ENCODE measurements at regions not wholly inside any gene's neighbourhood (a gene's known extent, or its start where the extent isn't known, plus 50 kb on each side); places are given as distances from the start of the nearest gene placed in this dataset.

DNA sequence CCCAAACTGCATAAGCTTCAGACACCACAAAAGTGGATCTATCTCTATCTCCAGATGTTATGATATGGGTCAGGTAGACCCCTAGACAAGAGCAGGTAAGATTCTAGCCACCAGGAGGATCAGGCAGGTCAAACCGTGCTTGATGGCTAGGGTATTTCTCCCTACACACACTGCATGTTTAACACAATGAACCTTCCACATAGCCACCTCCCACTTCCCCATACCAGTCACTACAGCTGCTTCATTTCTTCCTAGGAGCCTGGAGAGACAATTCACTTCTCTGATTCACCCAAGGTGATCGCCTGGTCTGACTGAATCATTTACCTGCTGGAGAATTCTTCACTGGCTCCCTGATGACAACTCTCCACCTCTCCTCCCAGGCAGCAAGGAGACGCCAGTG is 66.0 kb upstream of the MYCN start:
- no peak overlapping the region for H3K27ac ChIP-seq
- no peaks in the 10 kb centered on the region for H3K36me3 ChIP-seq
- no peak for ATAC-seq
- TF ChIP-seq POLR2AphosphoS5 (IDR thresholded peaks at IDR 0.05) (no peak), EP300 (IDR thresholded peaks at IDR 0.05) (no peak), POLR2A (IDR thresholded peaks at IDR 0.05) (no peak)
- TF ChIP-seq, protein P1, sequence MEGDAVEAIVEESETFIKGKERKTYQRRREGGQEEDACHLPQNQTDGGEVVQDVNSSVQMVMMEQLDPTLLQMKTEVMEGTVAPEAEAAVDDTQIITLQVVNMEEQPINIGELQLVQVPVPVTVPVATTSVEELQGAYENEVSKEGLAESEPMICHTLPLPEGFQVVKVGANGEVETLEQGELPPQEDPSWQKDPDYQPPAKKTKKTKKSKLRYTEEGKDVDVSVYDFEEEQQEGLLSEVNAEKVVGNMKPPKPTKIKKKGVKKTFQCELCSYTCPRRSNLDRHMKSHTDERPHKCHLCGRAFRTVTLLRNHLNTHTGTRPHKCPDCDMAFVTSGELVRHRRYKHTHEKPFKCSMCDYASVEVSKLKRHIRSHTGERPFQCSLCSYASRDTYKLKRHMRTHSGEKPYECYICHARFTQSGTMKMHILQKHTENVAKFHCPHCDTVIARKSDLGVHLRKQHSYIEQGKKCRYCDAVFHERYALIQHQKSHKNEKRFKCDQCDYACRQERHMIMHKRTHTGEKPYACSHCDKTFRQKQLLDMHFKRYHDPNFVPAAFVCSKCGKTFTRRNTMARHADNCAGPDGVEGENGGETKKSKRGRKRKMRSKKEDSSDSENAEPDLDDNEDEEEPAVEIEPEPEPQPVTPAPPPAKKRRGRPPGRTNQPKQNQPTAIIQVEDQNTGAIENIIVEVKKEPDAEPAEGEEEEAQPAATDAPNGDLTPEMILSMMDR (IDR thresholded peaks at IDR 0.05), result no peak
- no peaks in the 10 kb centered on the region for H3K27me3 ChIP-seq
- H3K4me3 ChIP-seq, result no peak overlapping the region
- H3K4me1 ChIP-seq, result no peaks in the 10 kb centered on the region
- H3K9me3 ChIP-seq, result peaks cover 0 to 9% (median 0%) of the 10 kb centered on the region in 3 donors
- WGBS, 2 donors (ENCODE audit: low coverage in 1 of 2), result 76 to 89% methylated on average over 2 to 3 of the region's 3 CpGs

DNA sequence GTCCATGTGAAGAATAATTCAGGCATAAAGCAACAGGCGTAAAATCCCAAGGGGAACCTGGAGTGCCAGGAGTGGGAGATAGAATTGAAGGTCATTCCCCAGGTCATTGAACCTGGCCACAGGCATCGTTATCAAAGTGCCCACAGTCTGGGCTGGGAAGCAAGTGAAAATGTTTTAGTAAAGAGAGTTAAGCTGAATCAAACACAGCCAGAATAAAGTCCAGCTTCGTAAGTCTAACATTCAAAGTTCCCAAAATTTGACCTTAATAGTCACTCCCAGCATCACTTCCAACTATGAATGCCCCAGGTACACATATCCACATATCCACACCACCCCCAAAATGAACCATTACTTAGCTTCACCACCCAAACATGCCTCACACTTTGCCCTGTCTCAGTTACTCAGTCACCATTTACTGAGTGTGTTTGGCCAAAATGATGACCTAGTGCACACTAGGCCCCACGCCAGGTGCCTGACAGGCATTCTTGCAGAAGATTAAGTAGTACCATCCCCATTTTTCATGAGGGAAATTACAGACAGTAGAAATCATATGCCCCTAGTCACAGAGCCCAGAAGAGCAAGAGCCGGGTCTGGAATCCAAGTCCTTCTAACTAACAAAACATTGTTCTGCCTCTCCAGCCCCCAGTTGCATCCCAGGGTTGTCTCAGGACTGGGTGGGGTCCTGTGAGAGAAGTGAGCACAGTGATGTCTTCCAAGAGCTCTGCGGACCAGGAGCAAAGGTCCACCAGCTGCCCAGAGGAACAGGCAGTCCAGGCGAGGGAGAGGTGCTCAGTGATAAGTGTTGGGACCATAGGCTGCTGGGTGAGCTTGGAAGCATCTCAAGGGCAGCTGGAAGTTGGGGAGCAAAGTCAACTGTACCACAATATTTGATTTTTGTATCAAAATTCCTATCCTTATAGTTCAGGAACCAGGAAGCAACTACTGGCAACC is 65.2 kb upstream of the MYCN start:
- Histone ChIP-seq H3K36me3 (no peaks in the 10 kb centered on the region), H3K27ac (no peak overlapping the region), H3K9me3 (peaks cover 0 to 9% (median 0%) of the 10 kb centered on the region in 3 donors), H3K4me1 (no peaks in the 10 kb centered on the region), H3K4me3 (no peak overlapping the region), H3K27me3 (no peaks in the 10 kb centered on the region)
- no peak for ATAC-seq
- TF ChIP-seq, protein P1 (IDR thresholded peaks at IDR 0.05), result no peak
- TF ChIP-seq POLR2AphosphoS5 (IDR thresholded peaks at IDR 0.05) (no peak), EP300 (IDR thresholded peaks at IDR 0.05) (no peak), POLR2A (IDR thresholded peaks at IDR 0.05) (no peak)
- 80 to 86% methylated on average over 2 to 6 of the region's 7 CpGs for WGBS, 2 donors (ENCODE audit: low coverage in 1 of 2)

DNA sequence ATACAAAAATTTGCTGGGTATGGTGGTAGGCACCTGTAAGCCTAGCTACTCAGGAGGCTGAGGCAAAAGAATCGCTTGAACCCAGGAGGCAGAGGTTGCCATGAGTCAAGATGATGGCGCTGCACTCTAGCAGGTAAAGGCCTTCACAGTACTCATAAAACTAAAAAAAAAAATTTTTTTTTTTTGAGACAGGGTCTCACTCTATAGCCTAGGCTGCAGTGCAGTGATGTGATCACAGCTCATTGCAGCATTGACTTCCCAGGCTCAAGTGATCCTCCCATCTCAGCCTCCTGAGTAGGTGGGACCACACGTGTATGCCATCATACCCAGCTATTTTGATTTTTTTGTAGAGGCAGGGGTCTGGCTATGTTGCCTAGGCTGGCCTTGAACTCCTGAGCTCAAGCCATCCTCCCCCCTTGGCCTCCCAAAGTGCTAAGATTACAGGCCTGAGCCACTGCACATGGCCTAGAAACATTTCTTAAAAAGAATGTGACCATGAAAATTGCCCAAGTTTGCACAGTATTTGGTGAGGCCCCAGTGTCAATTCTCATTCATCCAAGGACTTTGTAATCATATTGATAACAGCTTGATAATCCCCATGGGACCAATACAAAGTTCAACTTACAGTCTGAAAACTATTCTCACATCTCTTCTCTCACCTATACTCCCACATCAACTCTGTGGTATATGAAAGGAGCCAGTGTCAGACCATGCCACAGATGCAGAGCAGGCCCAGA is 64.2 kb upstream of the MYCN start:
- TF ChIP-seq, protein P1 (IDR thresholded peaks at IDR 0.05), result no peak
- TF ChIP-seq EP300 (IDR thresholded peaks at IDR 0.05) (no peak), POLR2AphosphoS5 (IDR thresholded peaks at IDR 0.05) (no peak), POLR2A (IDR thresholded peaks at IDR 0.05) (no peak)
- Histone ChIP-seq H3K27ac (no peak overlapping the region), H3K4me3 (no peak overlapping the region), H3K9me3 (peaks cover 0 to 9% (median 0%) of the 10 kb centered on the region in 3 donors), H3K4me1 (no peaks in the 10 kb centered on the region), H3K36me3 (no peaks in the 10 kb centered on the region), H3K27me3 (no peaks in the 10 kb centered on the region)
- no peak for ATAC-seq
- WGBS, 2 donors (ENCODE audit: low coverage in 1 of 2), result 94 to 95% methylated on average over 3 of the region's 3 CpGs

DNA sequence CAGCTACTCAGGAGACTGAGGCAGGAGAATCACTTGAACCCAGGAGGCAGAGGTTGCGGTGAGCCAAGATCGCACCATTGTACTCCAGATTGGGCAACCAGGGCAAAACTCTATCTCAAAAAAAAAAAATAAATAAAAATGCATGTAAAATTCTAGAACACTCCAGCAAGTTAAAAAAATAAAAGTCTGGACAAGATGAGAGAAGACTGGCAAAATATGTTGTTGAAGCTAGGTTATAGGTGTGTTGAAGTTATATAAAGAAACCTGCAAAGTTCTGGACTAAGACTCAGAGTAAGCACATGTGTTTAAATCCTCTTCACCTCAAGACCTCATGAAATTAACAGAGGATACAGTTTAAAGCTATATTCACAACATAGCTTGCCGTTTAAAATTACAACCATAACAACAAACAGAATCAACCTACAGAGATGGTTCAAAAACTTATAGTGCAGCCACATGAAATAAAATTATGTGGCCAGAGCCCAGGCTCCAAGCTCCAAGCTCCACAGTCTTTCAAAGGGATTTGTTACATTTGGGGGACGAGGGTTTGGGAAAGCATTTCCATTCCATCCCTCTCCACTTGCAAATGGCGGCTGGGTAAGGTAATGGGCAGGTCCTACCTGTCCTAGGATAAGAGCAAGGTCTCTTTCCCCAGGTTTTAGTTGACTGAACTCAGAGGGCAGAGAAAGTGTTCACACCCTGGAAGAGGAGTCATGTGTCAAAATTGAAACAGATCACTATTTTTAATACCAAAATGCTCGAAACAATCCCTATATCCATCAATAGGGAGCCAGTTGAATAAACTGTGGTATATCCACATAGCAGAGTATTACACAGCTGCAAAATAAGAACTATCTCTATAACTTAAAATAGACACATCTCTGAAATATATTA is 59.9 kb upstream of the MYCN start:
- WGBS, 2 donors (ENCODE audit: low coverage in 1 of 2), result 94 to 97% methylated on average over 4 to 6 of the region's 6 CpGs
- Histone ChIP-seq H3K4me1 (no peaks in the 10 kb centered on the region), H3K4me3 (no peak overlapping the region), H3K27me3 (no peaks in the 10 kb centered on the region), H3K27ac (no peak overlapping the region), H3K9me3 (peaks cover 0 to 9% (median 0%) of the 10 kb centered on the region in 3 donors), H3K36me3 (no peaks in the 10 kb centered on the region)
- TF ChIP-seq POLR2A (IDR thresholded peaks at IDR 0.05), result no peak
- TF ChIP-seq EP300 (IDR thresholded peaks at IDR 0.05), result no peak
- TF ChIP-seq, protein P1 (IDR thresholded peaks at IDR 0.05), result no peak
- no peak for TF ChIP-seq POLR2AphosphoS5 (IDR thresholded peaks at IDR 0.05)
- no peak for ATAC-seq
